ENCODE measurements at regions not wholly inside any gene's neighbourhood (a gene's known extent, or its start where the extent isn't known, plus 50 kb on each side); places are given as distances from the start of the nearest gene placed in this dataset.
"Not testable (repeated sequence)": the region's sequence is repeated elsewhere in the genome, so short reads cannot be mapped to it uniquely, and the experiment has no call there.

- not testable (repeated sequence) for DNase-seq (ENCODE audit: low spot score)
These were observed 50.5 kb upstream of the MED13L start for GRCh38 chr12:116327992-116328391.

- no peak for TF ChIP-seq CTCF (IDR thresholded peaks at IDR 0.05; ENCODE audit: extremely low read depth, missing control alignments)
These were observed 54.4 kb upstream of the MED13L start for GRCh38 chr12:116331876-116332275.

GRCh38 chr12:116332705-116333380 is 55.4 kb upstream of the MED13L start:
- DNase-seq (ENCODE audit: low spot score): no peak
- TF ChIP-seq CTCF (IDR thresholded peaks at IDR 0.05; ENCODE audit: extremely low read depth, missing control alignments): no peak

More at GRCh38 chr12:116331876-116332275, 54.4 kb upstream of the MED13L start:
- DNase-seq (ENCODE audit: low spot score): no peak

DNA sequence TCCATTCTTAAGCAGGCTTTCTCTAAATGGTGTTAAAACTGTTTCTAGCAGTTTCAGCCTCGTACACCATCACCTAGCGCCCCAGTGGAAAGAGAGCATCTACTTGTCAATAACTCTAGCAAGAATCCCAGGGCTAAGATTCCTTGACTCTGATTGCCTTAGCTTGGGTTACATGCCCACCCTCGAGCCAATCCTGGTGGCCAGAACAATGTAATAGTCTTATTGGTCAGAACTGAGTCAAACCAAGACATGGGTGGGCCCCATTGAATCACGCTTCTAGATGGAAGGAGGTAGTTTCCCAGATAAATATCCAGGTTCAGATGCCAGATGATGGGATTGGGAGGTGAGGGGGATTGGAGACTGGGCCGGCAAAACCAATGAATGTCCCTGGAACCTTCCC is 55.9 kb upstream of the MED13L start:
- no peak for DNase-seq (ENCODE audit: low spot score)

DNA sequence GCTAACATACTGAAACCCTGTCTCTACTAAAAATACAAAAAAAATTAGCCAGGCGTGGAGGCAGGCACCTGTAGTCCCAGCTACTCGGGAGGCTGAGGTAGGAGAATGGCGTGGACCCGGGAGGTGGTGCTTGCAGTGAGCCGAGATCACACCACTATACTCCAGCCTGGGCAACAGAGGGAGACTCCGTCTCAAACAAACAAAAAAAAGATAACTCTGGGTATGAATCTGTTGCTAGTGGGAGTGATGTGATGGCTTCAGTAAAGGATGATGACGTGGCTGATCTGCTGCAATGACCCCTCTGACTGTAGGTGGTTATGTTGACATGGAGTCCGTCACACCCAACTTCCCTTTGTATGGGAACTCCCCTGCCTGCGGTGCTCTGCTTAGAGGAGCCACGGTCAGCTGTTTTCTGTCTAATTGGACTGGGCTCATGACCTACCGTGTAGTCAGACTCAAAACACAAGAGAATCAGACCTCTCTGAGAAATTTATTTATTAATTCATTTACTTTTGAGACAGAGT is 59.1 kb upstream of the MED13L start:
- peak; percentile 84 for DNase-seq (ENCODE audit: low spot score)
- TF ChIP-seq CTCF (IDR thresholded peaks at IDR 0.05; ENCODE audit: extremely low read depth, missing control alignments): no peak

More for the DNA sequence above, 55.9 kb upstream of the MED13L start:
- no peak for TF ChIP-seq CTCF (IDR thresholded peaks at IDR 0.05; ENCODE audit: extremely low read depth, missing control alignments)

DNA sequence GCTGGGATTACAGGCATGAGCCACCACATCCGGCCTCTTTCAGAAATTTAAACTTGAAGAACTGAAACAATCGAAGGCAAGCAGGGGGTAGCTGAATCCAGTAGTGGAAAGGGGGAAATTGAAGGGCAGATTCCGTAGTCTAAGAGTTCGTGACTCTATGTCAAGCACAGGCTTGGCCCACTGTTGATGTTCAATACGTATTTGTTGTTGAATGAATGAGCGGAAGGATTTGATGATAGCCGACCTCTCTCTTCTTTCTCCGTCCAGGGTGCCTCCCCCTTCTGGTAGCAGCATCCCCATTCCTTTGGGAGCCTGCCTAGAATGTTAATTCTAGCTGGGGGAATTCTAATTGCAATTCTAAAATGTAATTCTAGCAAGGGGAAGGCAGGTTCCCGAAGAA is 59.8 kb upstream of the MED13L start:
- no peak for TF ChIP-seq CTCF (IDR thresholded peaks at IDR 0.05; ENCODE audit: extremely low read depth, missing control alignments)
- no peak for DNase-seq (ENCODE audit: low spot score)

- TF ChIP-seq CTCF (IDR thresholded peaks at IDR 0.05; ENCODE audit: extremely low read depth, missing control alignments): no peak
These were observed 60.8 kb upstream of the MED13L start for GRCh38 chr12:116338064-116338846.

More at GRCh38 chr12:116338064-116338846, 60.8 kb upstream of the MED13L start:
- DNase-seq (ENCODE audit: low spot score): no peak
